CD4-positive, alpha-beta T cell (primary cell): ENCODE measurements at regions not wholly inside any gene's neighbourhood (a gene's known extent, or its start where the extent isn't known, plus 50 kb on each side); places are given as distances from the start of the nearest gene placed in this dataset.

ENCODE experiments used
- ATAC-seq: fragments of 200-7000 bp; cut with Tn5 transposase; one replicate; pipeline ENCODE4 v1.10.0; 2022; ENCODE audit warnings: mild to moderate bottlenecking; ENCODE audit not compliant: poor library complexity
- CTCF ChIA-PET: fragments of 350-600 bp; sonication (Branson Sonifier 250); formaldehyde crosslinking; loops from one replicate; lab custom pipeline; 2021; ENCODE audit warnings: antibody characterized with exemption, inconsistent platforms; lab: Charles Lee
- POLR2A ChIA-PET: fragments of 350-600 bp; sonication (Branson Sonifier 250); formaldehyde crosslinking; loops from one replicate; lab custom pipeline; 2021; ENCODE audit warnings: antibody characterized with exemption, inconsistent platforms; lab: Charles Lee
- DNase-seq, 14 experiments: peaks; one replicate each; pipeline ENCODE4 v3.0.0-alpha.2; 2013 to 2020; ENCODE audit warnings: mixed read lengths in 2 of 14
- H3K27ac ChIP-seq, 2 donors: one replicate each; pipeline versions ENCODE4 v1.5.1 to v1.7.0; 2013; ENCODE audit warnings: low read length in 2 of 2, low read depth in 1 of 2, mild to moderate bottlenecking in 1 of 2
- H3K27me3 ChIP-seq, 2 experiments: 1 replicate in 1 of 2; 2 replicates in 1 of 2; pipeline versions ENCODE4 v1.6.1 to v1.7.0; 2013; ENCODE audit warnings: low read length in 2 of 2, control low read depth in 1 of 2, mild to moderate bottlenecking in 1 of 2, moderate library complexity in 1 of 2; ENCODE audit not compliant: insufficient read depth in 2 of 2, control insufficient read depth in 1 of 2
- H3K36me3 ChIP-seq: one replicate; pipeline ENCODE4 v1.6.1; 2013; ENCODE audit warnings: low read length, control low read depth; ENCODE audit not compliant: insufficient read depth
- H3K4me1 ChIP-seq: one replicate; pipeline ENCODE4 v1.6.1; 2013; ENCODE audit warnings: low read length, control low read depth; ENCODE audit not compliant: insufficient read depth
- H3K4me3 ChIP-seq: one replicate; pipeline ENCODE4 v1.5.1; 2013; ENCODE audit warnings: mild to moderate bottlenecking, low read length, moderate library complexity
- H3K9me3 ChIP-seq, 2 experiments: 1 replicate in 1 of 2; 2 replicates in 1 of 2; pipeline versions ENCODE4 v1.6.1 to v1.7.0; 2013; ENCODE audit warnings: low read length in 2 of 2, mild to moderate bottlenecking in 2 of 2, control low read depth in 1 of 2, moderate library complexity in 1 of 2; ENCODE audit not compliant: control insufficient read depth in 1 of 2, insufficient read depth in 1 of 2
- H3K27ac Mint-ChIP-seq: one replicate; pipeline ENCODE4 v1.8.0; 2020; ENCODE audit warnings: mixed read lengths
- H3K27me3 Mint-ChIP-seq: one replicate; pipeline ENCODE4 v1.8.0; 2021; ENCODE audit warnings: mixed read lengths
- H3K36me3 Mint-ChIP-seq: one replicate; pipeline ENCODE4 v1.8.0; 2021; ENCODE audit warnings: low read depth, mixed read lengths
- H3K4me1 Mint-ChIP-seq: one replicate; pipeline ENCODE4 v1.8.0; 2021; ENCODE audit warnings: low read depth, mixed read lengths
- H3K4me3 Mint-ChIP-seq: one replicate; pipeline ENCODE4 v1.8.0; 2020; ENCODE audit warnings: mild to moderate bottlenecking, mixed read lengths
- H3K9me3 Mint-ChIP-seq: one replicate; pipeline ENCODE4 v1.8.0; 2020; ENCODE audit warnings: mixed read lengths
- intact Hi-C, 2 experiments: fragments of 100-400 bp; cut with DNase I in 1 of 2; cut with micrococcal nuclease in 1 of 2; formaldehyde crosslinking; loops; one replicate each; pipeline versions ENCODE4 v1.15.1 to v1.9.0; 2023 to 2025; cut with DNase I, micrococcal nuclease
- TF ChIP-seq, protein P1 (sequence below): fragments of 200-600 bp; IDR thresholded peaks from one replicate; pipeline ENCODE4 v1.8.0; 2022; ENCODE audit warnings: antibody characterized with exemption, mild to moderate bottlenecking

- no peaks in the 10 kb centered on the region for H3K4me1 Mint-ChIP-seq
- no peak overlapping the region for H3K4me3 Mint-ChIP-seq
- H3K4me1 ChIP-seq = no peaks in the 10 kb centered on the region
- TF ChIP-seq, protein P1, sequence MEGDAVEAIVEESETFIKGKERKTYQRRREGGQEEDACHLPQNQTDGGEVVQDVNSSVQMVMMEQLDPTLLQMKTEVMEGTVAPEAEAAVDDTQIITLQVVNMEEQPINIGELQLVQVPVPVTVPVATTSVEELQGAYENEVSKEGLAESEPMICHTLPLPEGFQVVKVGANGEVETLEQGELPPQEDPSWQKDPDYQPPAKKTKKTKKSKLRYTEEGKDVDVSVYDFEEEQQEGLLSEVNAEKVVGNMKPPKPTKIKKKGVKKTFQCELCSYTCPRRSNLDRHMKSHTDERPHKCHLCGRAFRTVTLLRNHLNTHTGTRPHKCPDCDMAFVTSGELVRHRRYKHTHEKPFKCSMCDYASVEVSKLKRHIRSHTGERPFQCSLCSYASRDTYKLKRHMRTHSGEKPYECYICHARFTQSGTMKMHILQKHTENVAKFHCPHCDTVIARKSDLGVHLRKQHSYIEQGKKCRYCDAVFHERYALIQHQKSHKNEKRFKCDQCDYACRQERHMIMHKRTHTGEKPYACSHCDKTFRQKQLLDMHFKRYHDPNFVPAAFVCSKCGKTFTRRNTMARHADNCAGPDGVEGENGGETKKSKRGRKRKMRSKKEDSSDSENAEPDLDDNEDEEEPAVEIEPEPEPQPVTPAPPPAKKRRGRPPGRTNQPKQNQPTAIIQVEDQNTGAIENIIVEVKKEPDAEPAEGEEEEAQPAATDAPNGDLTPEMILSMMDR = no peak
- H3K27ac Mint-ChIP-seq = no peak overlapping the region
- DNase-seq (no peak), ATAC-seq (no peak)
- no peaks in the 10 kb centered on the region for H3K36me3 ChIP-seq
- no peaks in the 10 kb centered on the region for H3K36me3 Mint-ChIP-seq
- H3K9me3 Mint-ChIP-seq = no peaks in the 10 kb centered on the region
- ChIA-PET CTCF (no interaction called here), POLR2A (no interaction called here)
- peaks cover 6% of the 10 kb centered on the region for H3K27me3 Mint-ChIP-seq
- no peaks in the 10 kb centered on the region for H3K9me3 ChIP-seq
- peaks cover 0 to 6% of the 10 kb centered on the region in 2 experiments for H3K27me3 ChIP-seq
- H3K4me3 ChIP-seq = no peak overlapping the region
- H3K27ac ChIP-seq = no peak overlapping the region
- intact Hi-C loops = no loop called here
Observed at GRCh38 chr3:127440384-127440783, 150.1 kb downstream of the TPRA1 start.

GRCh38 chr3:127439621-127440020 is 150.9 kb downstream of the TPRA1 start:
- intact Hi-C loops = no loop called here
- H3K4me3 Mint-ChIP-seq = no peak overlapping the region
- H3K36me3 ChIP-seq = no peaks in the 10 kb centered on the region
- no peak overlapping the region for H3K27ac Mint-ChIP-seq
- H3K4me3 ChIP-seq = no peak overlapping the region
- H3K27me3 ChIP-seq = peaks cover 0 to 3% of the 10 kb centered on the region in 2 experiments
- H3K9me3 Mint-ChIP-seq = no peaks in the 10 kb centered on the region
- H3K9me3 ChIP-seq = no peaks in the 10 kb centered on the region
- H3K27ac ChIP-seq = no peak overlapping the region
- no peak for DNase-seq
- ChIA-PET CTCF (no interaction called here), POLR2A (no interaction called here)
- TF ChIP-seq, protein P1 = no peak
- H3K27me3 Mint-ChIP-seq = peaks cover 6% of the 10 kb centered on the region
- no peaks in the 10 kb centered on the region for H3K4me1 Mint-ChIP-seq
- no peaks in the 10 kb centered on the region for H3K36me3 Mint-ChIP-seq
- no peak for ATAC-seq
- no peaks in the 10 kb centered on the region for H3K4me1 ChIP-seq

- DNase-seq = no peak
- H3K4me3 ChIP-seq = no peak overlapping the region
- CTCF ChIA-PET = no interaction called here
Observed at GRCh38 chr3:127438951-127439350, 151.1 kb upstream of the PRR20G start.

More at GRCh38 chr3:127438951-127439350, 151.1 kb upstream of the PRR20G start:
- intact Hi-C loops = no loop called here
- Mint-ChIP-seq H3K4me1 (no peaks in the 10 kb centered on the region), H3K27ac (no peak overlapping the region), H3K9me3 (no peaks in the 10 kb centered on the region), H3K4me3 (no peak overlapping the region), H3K27me3 (peaks cover 6% of the 10 kb centered on the region), H3K36me3 (no peaks in the 10 kb centered on the region)
- Histone ChIP-seq H3K9me3 (no peaks in the 10 kb centered on the region), H3K36me3 (no peaks in the 10 kb centered on the region), H3K27ac (no peak overlapping the region), H3K27me3 (peaks cover 0 to 3% of the 10 kb centered on the region in 2 experiments), H3K4me1 (no peaks in the 10 kb centered on the region)
- POLR2A ChIA-PET = no interaction called here
- no peak for ATAC-seq
- TF ChIP-seq, protein P1 = no peak
